Mucosa of descending colon (tissue), 3 donors: ENCODE measurements at regions not wholly inside any gene's neighbourhood (a gene's known extent, or its start where the extent isn't known, plus 50 kb on each side); places are given as distances from the start of the nearest gene placed in this dataset.

Experiments used
- ATAC-seq: fragments of 200-7000 bp; cut with Tn5 transposase; one replicate; pipeline ENCODE4 v1.9.1; 2020; ENCODE audit warnings: mild to moderate bottlenecking, moderate library complexity
- DNase-seq, 3 donors: peaks; one replicate each; pipeline ENCODE4 v3.0.0-alpha.2; 2020
- H3K36me3 ChIP-seq: fragments of 200-600 bp; one replicate; pipeline ENCODE4 v1.8.0; 2021; ENCODE audit warnings: low read depth, mild to moderate bottlenecking
- H3K4me1 ChIP-seq: fragments of 200-600 bp; one replicate; pipeline ENCODE4 v1.8.0; 2021; ENCODE audit warnings: low read depth, mild to moderate bottlenecking
- H3K4me3 ChIP-seq: fragments of 200-600 bp; one replicate; pipeline ENCODE4 v1.8.0; 2021; ENCODE audit warnings: mild to moderate bottlenecking
- H3K9me3 ChIP-seq: fragments of 200-600 bp; one replicate; pipeline ENCODE4 v1.8.0; 2021; ENCODE audit warnings: mild to moderate bottlenecking
- CTCF ChIP-seq: fragments of 200-600 bp; IDR thresholded peaks from one replicate; pipeline ENCODE4 v1.8.0; 2022; ENCODE audit warnings: antibody characterized with exemption, mild to moderate bottlenecking
- intact Hi-C, 2 donors: fragments of 100-400 bp; cut with DNase I in 1 of 2; cut with micrococcal nuclease in 1 of 2; formaldehyde crosslinking; loops; one replicate each; pipeline versions ENCODE4 v1.11.0 to v1.11.1; 2022; cut with DNase I, micrococcal nuclease
- donor health status: DM: no; HTN: no; CAD: no; lungs with moderate emphysema.
- donor health status: DM: no; HTN: no; CAD: no.
- donor health status: DM: no; HTN: yes; CAD: no.

- Histone ChIP-seq H3K4me3 (no peak overlapping the region), H3K36me3 (no peaks in the 10 kb centered on the region), H3K4me1 (no peaks in the 10 kb centered on the region), H3K9me3 (no peaks in the 10 kb centered on the region)
- no peak for DNase-seq
- no peak for TF ChIP-seq CTCF
- intact Hi-C loops = no loop called here
- ATAC-seq = no peak
Measured at GRCh38 chr15:79492065-79492464, 59.9 kb downstream of the MINAR1 start.

GRCh38 chr15:79494384-79494909 is 62.3 kb downstream of the MINAR1 start:
- DNase-seq (no peak), ATAC-seq (no peak)
- Histone ChIP-seq H3K4me3 (no peak overlapping the region), H3K4me1 (no peaks in the 10 kb centered on the region), H3K9me3 (no peaks in the 10 kb centered on the region), H3K36me3 (no peaks in the 10 kb centered on the region)
- intact Hi-C loops = no loop called here
- TF ChIP-seq CTCF = no peak

- ATAC-seq = no peak
- Histone ChIP-seq H3K9me3 (no peaks in the 10 kb centered on the region), H3K36me3 (no peaks in the 10 kb centered on the region), H3K4me1 (no peaks in the 10 kb centered on the region), H3K4me3 (no peak overlapping the region)
- intact Hi-C loops = no loop called here
- no peak for DNase-seq
- no peak for TF ChIP-seq CTCF
Measured at GRCh38 chr15:79494963-79495755, 63.0 kb downstream of the MINAR1 start.

- Histone ChIP-seq H3K9me3 (no peaks in the 10 kb centered on the region), H3K36me3 (no peaks in the 10 kb centered on the region), H3K4me3 (no peak overlapping the region), H3K4me1 (no peaks in the 10 kb centered on the region)
- DNase-seq = no peak
- no peak for TF ChIP-seq CTCF
- no peak for ATAC-seq
- intact Hi-C loops = no loop called here
Measured at GRCh38 chr15:79495775-79496174, 63.6 kb downstream of the MINAR1 start.

GRCh38 chr15:79496838-79497237 is 64.7 kb downstream of the MINAR1 start:
- intact Hi-C loops = no loop called here
- no peaks in the 10 kb centered on the region for H3K36me3 ChIP-seq
- H3K4me1 ChIP-seq = no peaks in the 10 kb centered on the region
- no peak for DNase-seq
- TF ChIP-seq CTCF = no peak
- no peak for ATAC-seq
- H3K9me3 ChIP-seq = no peaks in the 10 kb centered on the region
- no peak overlapping the region for H3K4me3 ChIP-seq
